Esophagus muscularis mucosa (tissue), 4 donors: ENCODE measurements at regions not wholly inside any gene's neighbourhood (a gene's known extent, or its start where the extent isn't known, plus 50 kb on each side); places are given as distances from the start of the nearest gene placed in this dataset.

Experiments
- DNase-seq: peaks from one replicate; pipeline ENCODE4 v3.0.0-alpha.2; 2017; ENCODE audit errors: extremely low spot score
- H3K27ac ChIP-seq, 4 donors: fragments of 200-600 bp; sonication (generic); replicated peaks in 1 of 4; 1 replicate in 3 of 4; 2 replicates in 1 of 4; pipeline ENCODE4 v1.5.1; 2016 to 2019; ENCODE audit warnings: mild to moderate bottlenecking in 1 of 4
- H3K27me3 ChIP-seq, 4 donors: fragments of 200-600 bp; sonication (generic); one replicate each; pipeline versions ENCODE4 v1.5.1 to v1.6.0; 2016 to 2019
- H3K36me3 ChIP-seq, 4 donors: fragments of 200-600 bp; sonication (generic); one replicate each; pipeline ENCODE4 v1.5.1; 2016 to 2019
- H3K4me1 ChIP-seq, 4 donors: fragments of 200-600 bp; sonication (generic); one replicate each; pipeline ENCODE4 v1.5.1; 2016 to 2019
- H3K4me3 ChIP-seq, 4 donors: fragments of 200-600 bp; sonication (generic); 1 replicate in 2 of 4; 2 replicates in 2 of 4; pipeline ENCODE4 v1.5.1; 2016 to 2019; ENCODE audit warnings: mild to moderate bottlenecking in 4 of 4, moderate library complexity in 1 of 4
- H3K9me3 ChIP-seq, 4 donors: fragments of 200-600 bp; sonication (generic); 1 replicate in 3 of 4; 2 replicates in 1 of 4; pipeline ENCODE4 v1.5.1; 2016 to 2019
- EP300 ChIP-seq: sonication (generic); formaldehyde crosslinking; IDR thresholded peaks from one replicate; pipeline ENCODE4 v1.6.1; 2017; ENCODE audit warnings: antibody characterized with exemption
- POLR2A ChIP-seq: fragments of 450-650 bp; IDR thresholded peaks from one replicate; pipeline ENCODE4 v1.6.1; 2017; ENCODE audit warnings: antibody characterized with exemption, moderate library complexity, mild to moderate bottlenecking, low read depth
- POLR2AphosphoS5 ChIP-seq, 2 donors: sonication (generic); formaldehyde crosslinking; IDR thresholded peaks; one replicate each; pipeline ENCODE4 v1.6.1; 2017; ENCODE audit warnings: antibody characterized with exemption in 2 of 2
- WGBS: methylation state at CpG from one replicate; pipeline ENCODE4 v1.1.5; 2018; 5-methylcytosine and 5-hydroxymethylcytosine counted together
- intact Hi-C: fragments of 100-400 bp; cut with DNase I; formaldehyde crosslinking; loops from one replicate; pipeline ENCODE4 v1.15.1; 2023
- TF ChIP-seq, protein P1 (sequence below), 3 experiments: fragments of 200-600 bp in 2 of 3; fragments of 450-650 bp in 1 of 3; sonication (generic) in 2 of 3; IDR thresholded peaks; one replicate each; pipeline ENCODE4 v1.5.1; 2017 to 2019; ENCODE audit warnings: antibody characterized with exemption in 3 of 3, mild to moderate bottlenecking in 2 of 3, moderate library complexity in 1 of 3

DNA sequence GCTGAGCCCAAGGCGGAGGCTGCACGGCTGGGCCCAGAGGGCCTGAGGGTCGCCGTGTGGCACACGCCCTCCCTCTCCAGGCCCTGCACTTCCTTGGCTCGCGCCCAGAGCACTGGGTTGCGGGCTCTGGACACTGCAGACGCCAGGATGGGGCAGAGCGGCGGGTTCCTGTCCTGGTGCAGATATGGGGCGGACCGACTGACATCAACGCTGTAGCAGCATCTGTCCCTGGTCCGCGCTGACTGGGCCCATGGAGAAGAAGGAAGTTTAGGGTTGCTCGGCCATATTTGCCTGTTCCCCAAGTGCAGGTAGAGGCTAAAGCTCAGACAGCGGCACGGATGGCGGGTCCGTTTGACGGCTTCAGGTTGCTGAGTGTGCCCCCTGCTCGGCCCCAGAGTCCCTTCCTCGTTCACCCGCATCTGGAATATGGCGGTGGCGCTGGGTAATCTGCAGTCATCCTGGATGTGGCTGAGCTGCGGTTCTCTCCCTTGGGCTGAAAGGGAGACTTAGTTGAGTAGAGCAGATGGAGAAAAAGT, 116.1 kb downstream of the OR13A1 start:
- Histone ChIP-seq H3K27ac (no peak overlapping the region), H3K36me3 (no peaks in the 10 kb centered on the region), H3K27me3 (peaks cover 0 to 21% (median 0%) of the 10 kb centered on the region in 4 donors), H3K4me1 (no peaks in the 10 kb centered on the region), H3K9me3 (no peaks in the 10 kb centered on the region), H3K4me3 (no peak overlapping the region)
- intact Hi-C loops, result no loop called here
- TF ChIP-seq POLR2A, result no peak
- TF ChIP-seq POLR2AphosphoS5 (IDR thresholded peaks at IDR 0.05), result no peak
- no peak for TF ChIP-seq EP300
- TF ChIP-seq, protein P1, sequence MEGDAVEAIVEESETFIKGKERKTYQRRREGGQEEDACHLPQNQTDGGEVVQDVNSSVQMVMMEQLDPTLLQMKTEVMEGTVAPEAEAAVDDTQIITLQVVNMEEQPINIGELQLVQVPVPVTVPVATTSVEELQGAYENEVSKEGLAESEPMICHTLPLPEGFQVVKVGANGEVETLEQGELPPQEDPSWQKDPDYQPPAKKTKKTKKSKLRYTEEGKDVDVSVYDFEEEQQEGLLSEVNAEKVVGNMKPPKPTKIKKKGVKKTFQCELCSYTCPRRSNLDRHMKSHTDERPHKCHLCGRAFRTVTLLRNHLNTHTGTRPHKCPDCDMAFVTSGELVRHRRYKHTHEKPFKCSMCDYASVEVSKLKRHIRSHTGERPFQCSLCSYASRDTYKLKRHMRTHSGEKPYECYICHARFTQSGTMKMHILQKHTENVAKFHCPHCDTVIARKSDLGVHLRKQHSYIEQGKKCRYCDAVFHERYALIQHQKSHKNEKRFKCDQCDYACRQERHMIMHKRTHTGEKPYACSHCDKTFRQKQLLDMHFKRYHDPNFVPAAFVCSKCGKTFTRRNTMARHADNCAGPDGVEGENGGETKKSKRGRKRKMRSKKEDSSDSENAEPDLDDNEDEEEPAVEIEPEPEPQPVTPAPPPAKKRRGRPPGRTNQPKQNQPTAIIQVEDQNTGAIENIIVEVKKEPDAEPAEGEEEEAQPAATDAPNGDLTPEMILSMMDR (IDR thresholded peaks at IDR 0.05), result no peak
- no peak for DNase-seq
- WGBS, result 78% methylated on average over 6 of the region's 28 CpGs

DNA sequence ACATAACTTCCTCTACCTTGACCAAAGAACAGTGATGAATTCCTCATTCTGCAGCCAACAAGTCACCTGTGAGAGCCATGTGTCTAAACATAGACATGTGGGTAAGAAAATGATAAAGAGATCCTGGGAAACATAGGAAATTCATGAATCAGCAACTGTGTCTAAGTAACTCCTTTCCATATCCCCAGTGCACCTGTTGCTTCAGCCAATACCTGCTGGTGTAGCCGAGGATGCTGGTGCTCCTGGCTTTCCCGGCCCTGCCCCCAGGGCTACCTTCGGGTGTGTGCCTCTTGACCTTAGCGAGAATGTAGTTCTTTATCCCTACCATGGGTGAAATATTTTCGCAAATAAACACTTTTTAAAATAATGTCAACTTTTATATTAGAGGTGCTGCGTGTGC, 114.1 kb downstream of the OR13A1 start:
- DNase-seq, result no peak
- Histone ChIP-seq H3K4me3 (no peak overlapping the region), H3K36me3 (no peaks in the 10 kb centered on the region), H3K27ac (no peak overlapping the region), H3K4me1 (no peaks in the 10 kb centered on the region), H3K27me3 (peaks cover 0 to 41% (median 0%) of the 10 kb centered on the region in 4 donors), H3K9me3 (no peaks in the 10 kb centered on the region)
- TF ChIP-seq EP300 (no peak), POLR2AphosphoS5 (IDR thresholded peaks at IDR 0.05) (no peak), POLR2A (no peak)
- TF ChIP-seq, protein P1 (IDR thresholded peaks at IDR 0.05), result no peak
- intact Hi-C loops, result no loop called here
- 80% methylated on average over 6 of the region's 6 CpGs for WGBS

DNA sequence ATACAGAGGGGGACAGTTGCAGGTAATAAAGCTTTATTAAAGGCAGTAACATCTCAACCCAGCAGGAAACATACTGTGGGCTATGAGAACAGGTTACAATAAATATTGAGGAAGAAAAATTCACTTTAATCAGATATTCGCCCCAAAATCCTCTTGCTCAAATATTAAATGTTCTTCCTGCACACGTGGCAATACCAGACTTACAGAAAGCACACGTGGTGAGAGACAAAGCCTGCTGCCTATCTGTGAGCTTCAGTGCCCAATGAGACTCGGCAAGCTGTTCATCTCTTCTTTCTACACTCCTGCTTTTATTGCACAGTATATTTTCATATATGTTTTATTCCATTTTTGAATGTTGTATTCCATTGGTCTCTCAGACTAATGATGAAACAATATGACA, 113.2 kb downstream of the OR13A1 start:
- H3K4me3 ChIP-seq, result no peak overlapping the region
- whole genome bisulfite sequencing, result 63% methylated on average over 4 of the region's 4 CpGs
- H3K27me3 ChIP-seq, result peaks cover 0 to 42% (median 0%) of the 10 kb centered on the region in 4 donors
- no peaks in the 10 kb centered on the region for H3K9me3 ChIP-seq
- no peaks in the 10 kb centered on the region for H3K4me1 ChIP-seq
- no peak overlapping the region for H3K27ac ChIP-seq
- no peak for TF ChIP-seq POLR2A
- TF ChIP-seq, protein P1 (IDR thresholded peaks at IDR 0.05), result no peak
- intact Hi-C loops, result no loop called here
- no peak for DNase-seq
- H3K36me3 ChIP-seq, result no peaks in the 10 kb centered on the region

DNA sequence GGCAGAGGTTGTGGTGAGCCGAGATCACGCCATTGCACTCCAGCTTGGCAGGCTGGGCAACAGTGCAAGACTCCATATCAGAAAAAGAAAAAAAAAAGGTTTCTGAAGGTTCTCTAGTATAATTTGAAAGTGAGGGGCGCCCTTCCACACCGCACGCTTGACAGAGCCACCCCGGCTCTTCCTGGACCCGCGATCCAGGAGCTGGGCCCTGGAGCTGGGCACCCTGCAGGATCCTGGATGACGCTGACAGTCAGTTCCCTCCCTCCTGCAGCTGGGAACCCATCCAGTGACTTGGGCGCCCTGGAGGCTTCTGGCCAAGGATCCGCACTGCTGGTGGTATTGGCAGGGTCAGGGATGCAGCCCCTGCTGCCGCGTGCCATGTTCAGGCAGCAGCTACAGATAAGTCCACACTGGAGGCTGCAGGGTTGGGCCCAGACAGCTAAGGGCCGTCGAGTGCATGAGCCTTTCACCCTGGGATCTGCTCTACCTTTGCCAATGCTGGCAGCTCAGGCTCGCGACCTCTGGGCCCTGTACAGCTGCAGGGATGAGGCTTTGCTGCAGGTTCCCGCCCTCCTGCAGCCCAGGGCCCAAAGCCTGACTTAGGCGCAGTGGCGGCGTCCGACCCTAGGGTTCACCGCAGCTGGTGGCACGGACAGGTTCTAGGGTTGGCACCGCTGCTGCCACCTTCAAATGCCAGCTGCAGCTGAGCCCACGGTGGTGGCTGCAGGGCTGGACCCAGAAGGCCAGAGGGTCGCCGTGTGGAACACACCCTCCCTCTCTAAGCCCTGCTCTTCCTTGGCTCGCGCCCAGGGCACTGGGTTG, 110.2 kb downstream of the OR13A1 start:
- H3K4me1 ChIP-seq, result no peaks in the 10 kb centered on the region
- no peak for DNase-seq
- H3K27ac ChIP-seq, result no peak overlapping the region
- no peaks in the 10 kb centered on the region for H3K9me3 ChIP-seq
- intact Hi-C loops, result no loop called here
- 96% methylated on average over 20 of the region's 30 CpGs for WGBS
- no peaks in the 10 kb centered on the region for H3K36me3 ChIP-seq
- no peak for TF ChIP-seq POLR2AphosphoS5 (IDR thresholded peaks at IDR 0.05)
- TF ChIP-seq POLR2A, result no peak
- TF ChIP-seq EP300, result no peak
- TF ChIP-seq, protein P1 (IDR thresholded peaks at IDR 0.05), result no peak
- H3K4me3 ChIP-seq, result no peak overlapping the region
- peaks cover 0 to 22% (median 0%) of the 10 kb centered on the region in 4 donors for H3K27me3 ChIP-seq
